H1 (cell line): ENCODE measurements at regions not wholly inside any gene's neighbourhood (a gene's known extent, or its start where the extent isn't known, plus 50 kb on each side); places are given as distances from the start of the nearest gene placed in this dataset.

Experiments
- CTCF ChIA-PET: fragments of 300-600 bp; sonication (Branson Sonifier 250); formaldehyde crosslinking; loops from one replicate; lab custom pipeline; 2021; ENCODE audit not compliant: partially characterized antibody; lab: Charles Lee
- POLR2A ChIA-PET: fragments of 300-600 bp; sonication (Branson Sonifier 250); formaldehyde crosslinking; loops from one replicate; lab custom pipeline; 2021; ENCODE audit warnings: inconsistent platforms; ENCODE audit not compliant: partially characterized antibody; lab: Charles Lee
- DNase-seq, 2 experiments: peaks; one replicate each; pipeline versions ENCODE4 v3.0.0 to v3.0.0-alpha.2; 2010 to 2022; ENCODE audit warnings: low spot score in 2 of 2, low read depth in 1 of 2, mixed read lengths in 1 of 2
- FAIRE-seq: peaks from 2 replicates; lab custom pipeline; 2011; peaks lifted over from hg19 to GRCh38; lab: Jason Lieb, UNC
- H2AFZ ChIP-seq: 2 replicates; pipeline ENCODE4 v1.8.1; 2012; ENCODE audit warnings: low read length, inconsistent platforms
- H2AK5ac ChIP-seq: 2 replicates; pipeline ENCODE4 v1.6.1; 2013; ENCODE audit warnings: low read depth, low read length
- H2BK120ac ChIP-seq: replicated peaks from 2 replicates; pipeline ENCODE3; 2013; ENCODE audit warnings: low read depth, low read length, inconsistent platforms
- H2BK12ac ChIP-seq: 2 replicates; pipeline ENCODE4 v1.6.1; 2013; ENCODE audit warnings: low read depth, low read length
- H2BK15ac ChIP-seq: 2 replicates; pipeline ENCODE4 v1.6.1; 2013; ENCODE audit warnings: low read length
- H2BK20ac ChIP-seq: 2 replicates; pipeline ENCODE4 v1.6.1; 2013; ENCODE audit warnings: low read length
- H2BK5ac ChIP-seq: 2 replicates; pipeline ENCODE4 v1.6.1; 2013; ENCODE audit warnings: low read depth, low read length
- H3K14ac ChIP-seq: 2 replicates; pipeline ENCODE4 v1.6.1; 2013; ENCODE audit warnings: inconsistent platforms; ENCODE audit not compliant: insufficient read length
- H3K18ac ChIP-seq: 2 replicates; pipeline ENCODE4 v1.6.1; 2013; ENCODE audit warnings: low read length; ENCODE audit errors: extremely low read depth
- H3K23ac ChIP-seq: 2 replicates; pipeline ENCODE4 v1.6.1; 2013; ENCODE audit warnings: inconsistent platforms; ENCODE audit not compliant: insufficient read length
- H3K23me2 ChIP-seq: 2 replicates; pipeline ENCODE4 v1.6.1; 2013; ENCODE audit warnings: low read depth, low read length
- H3K27ac ChIP-seq: 2 replicates; pipeline ENCODE4 v1.6.1; 2011; ENCODE audit warnings: low read depth, low read length, inconsistent platforms
- H3K27me3 ChIP-seq, 4 experiments: replicated peaks in 1 of 4; 1 replicate in 1 of 4; 2 replicates in 3 of 4; pipeline versions ENCODE4 v1.6.1 to v1.8.1; 2011 to 2013; ENCODE audit warnings: low read length in 3 of 4, mild to moderate bottlenecking in 3 of 4, inconsistent platforms in 2 of 4, mixed read lengths in 2 of 4, moderate library complexity in 1 of 4; ENCODE audit not compliant: control insufficient read depth in 3 of 4, insufficient read depth in 3 of 4; ENCODE audit errors: extremely low read depth in 1 of 4
- H3K36me3 ChIP-seq, 4 experiments: 2 replicates each; pipeline versions ENCODE4 v1.6.1 to v1.8.1; 2011 to 2013; ENCODE audit warnings: mild to moderate bottlenecking in 4 of 4, low read length in 3 of 4, moderate library complexity in 2 of 4, control low read depth in 1 of 4, inconsistent platforms in 1 of 4; ENCODE audit not compliant: insufficient read depth in 4 of 4, control insufficient read depth in 2 of 4
- H3K4ac ChIP-seq: replicated peaks from 2 replicates; pipeline ENCODE3; 2013; ENCODE audit warnings: low read length, low read depth, mixed read lengths, inconsistent platforms; ENCODE audit not compliant: insufficient read length
- H3K4me1 ChIP-seq, 4 experiments: replicated peaks in 1 of 4; 1 replicate in 1 of 4; 2 replicates in 3 of 4; pipeline versions ENCODE4 v1.6.1 to v1.8.1; 2011 to 2013; ENCODE audit warnings: low read length in 3 of 4, inconsistent platforms in 2 of 4, mixed read lengths in 1 of 4; ENCODE audit not compliant: insufficient read depth in 4 of 4, control insufficient read depth in 3 of 4
- H3K4me2 ChIP-seq, 2 experiments: 2 replicates each; pipeline versions ENCODE4 v1.6.1 to v1.8.1; 2011 to 2013; ENCODE audit warnings: low read depth in 2 of 2, low read length in 2 of 2, control low read depth in 1 of 2, inconsistent platforms in 1 of 2, mild to moderate bottlenecking in 1 of 2; ENCODE audit not compliant: insufficient read depth in 1 of 2
- H3K4me3 ChIP-seq, 4 experiments: fragments of 200-600, 300-600 bp in 1 of 4; sonication (generic), shearing (Covaris generic), sonication (Bioruptor Twin) in 1 of 4; 2 replicates each; pipeline versions ENCODE4 v1.5.1 to v1.8.1; 2011 to 2016; ENCODE audit warnings: low read length in 4 of 4, low read depth in 3 of 4, control low read depth in 2 of 4, inconsistent platforms in 2 of 4, mild to moderate bottlenecking in 2 of 4, mixed read lengths in 1 of 4, moderate library complexity in 1 of 4; ENCODE audit not compliant: insufficient read depth in 2 of 4; ENCODE audit errors: extremely low read depth in 1 of 4
- H3K56ac ChIP-seq: replicated peaks from 2 replicates; pipeline ENCODE3; 2013; ENCODE audit warnings: low read depth, mild to moderate bottlenecking, mixed read lengths, low read length, inconsistent platforms; ENCODE audit not compliant: insufficient read length
- H3K79me1 ChIP-seq: 2 replicates; pipeline ENCODE4 v1.6.1; 2013; ENCODE audit warnings: low read depth, low read length, control low read depth
- H3K79me2 ChIP-seq, 2 experiments: 2 replicates each; pipeline versions ENCODE4 v1.6.1 to v1.8.1; 2012 to 2013; ENCODE audit warnings: low read length in 2 of 2, mild to moderate bottlenecking in 2 of 2, inconsistent platforms in 1 of 2; ENCODE audit not compliant: insufficient read depth in 2 of 2, control insufficient read depth in 1 of 2
- H3K9ac ChIP-seq, 4 experiments: replicated peaks in 1 of 4; 1 replicate in 1 of 4; 2 replicates in 3 of 4; pipeline versions ENCODE4 v1.6.1 to v1.8.1; 2011 to 2013; ENCODE audit warnings: low read depth in 3 of 4, low read length in 3 of 4, control low read depth in 2 of 4, mild to moderate bottlenecking in 2 of 4, moderate library complexity in 2 of 4, inconsistent platforms in 1 of 4; ENCODE audit errors: extremely low read depth in 1 of 4
- H3K9me3 ChIP-seq, 2 experiments: 2 replicates each; pipeline versions ENCODE4 v1.6.1 to v1.8.1; 2012 to 2013; ENCODE audit warnings: mild to moderate bottlenecking in 2 of 2, moderate library complexity in 2 of 2, control low read depth in 1 of 2, inconsistent platforms in 1 of 2, low read depth in 1 of 2, low read length in 1 of 2, mixed read lengths in 1 of 2; ENCODE audit not compliant: insufficient read depth in 2 of 2
- H4K20me1 ChIP-seq, 2 experiments: replicated peaks in 1 of 2; 2 replicates each; pipeline versions ENCODE3 to v1.8.1; 2011 to 2013; ENCODE audit warnings: inconsistent platforms in 2 of 2, low read length in 2 of 2, mild to moderate bottlenecking in 1 of 2; ENCODE audit not compliant: insufficient read depth in 2 of 2, control insufficient read depth in 1 of 2
- H4K5ac ChIP-seq: 2 replicates; pipeline ENCODE4 v1.6.1; 2013; ENCODE audit warnings: low read length, low read depth, mixed read lengths, inconsistent platforms; ENCODE audit not compliant: insufficient read length
- H4K8ac ChIP-seq: 2 replicates; pipeline ENCODE4 v1.8.0; 2013; ENCODE audit warnings: mild to moderate bottlenecking, moderate library complexity, low read length, inconsistent platforms; ENCODE audit not compliant: insufficient read depth; ENCODE audit errors: extremely low read depth
- H4K91ac ChIP-seq: replicated peaks from 2 replicates; pipeline ENCODE3; 2013; ENCODE audit warnings: low read length, mixed read lengths, inconsistent platforms; ENCODE audit not compliant: insufficient read length
- BRCA1 ChIP-seq: IDR thresholded peaks from 2 replicates; pipeline ENCODE4 v1.6.1; 2012; ENCODE audit warnings: low read depth, low read length, improper control_type of control experiment
- CBX5 ChIP-seq: fragments of 300-800, 300-1000 bp; sonication (generic); IDR thresholded peaks from 2 replicates; pipeline ENCODE4 v1.7.1; 2016; ENCODE audit warnings: antibody characterized with exemption, low read length, low read depth
- CHD1 ChIP-seq: IDR thresholded peaks from 2 replicates; pipeline ENCODE4 v1.6.1; 2012; ENCODE audit warnings: low read depth, low read length, improper control_type of control experiment
- FOSL1 ChIP-seq: IDR thresholded peaks from 2 replicates; pipeline ENCODE4 v1.6.1; 2011; ENCODE audit warnings: mild to moderate bottlenecking, low read depth, low read length, moderate library complexity; ENCODE audit not compliant: insufficient read depth
- GTF2F1 ChIP-seq: IDR thresholded peaks from 2 replicates; pipeline ENCODE4 v1.6.1; 2012; ENCODE audit warnings: low read depth, low read length, improper control_type of control experiment, borderline replicate concordance
- HDAC6 ChIP-seq: IDR thresholded peaks from one replicate; pipeline ENCODE4 v1.7.1; 2012; ENCODE audit warnings: low read depth, mild to moderate bottlenecking, inconsistent platforms, low read length, moderate library complexity
- POLR2A ChIP-seq, 2 experiments: IDR thresholded peaks; 1 replicate in 1 of 2; 2 replicates in 1 of 2; pipeline ENCODE4 v1.6.1; 2011; ENCODE audit warnings: low read depth in 2 of 2, low read length in 2 of 2, mild to moderate bottlenecking in 2 of 2; ENCODE audit errors: control extremely low read depth in 1 of 2
- RXRA ChIP-seq: IDR thresholded peaks from 2 replicates; pipeline ENCODE4 v1.6.1; 2011; ENCODE audit warnings: low read depth, mild to moderate bottlenecking, low read length, moderate library complexity; ENCODE audit not compliant: insufficient read depth
- TEAD4 ChIP-seq: IDR thresholded peaks from 2 replicates; pipeline ENCODE4 v1.6.1; 2012; ENCODE audit warnings: low read depth, low read length, inconsistent platforms, mixed read lengths
- YY1 ChIP-seq: IDR thresholded peaks from 2 replicates; pipeline ENCODE4 v1.6.1; 2011; ENCODE audit warnings: low read depth, mild to moderate bottlenecking, low read length
- WGBS, 2 experiments: shearing (Covaris generic) in 1 of 2; methylation state at CpG; one replicate each; pipeline versions ENCODE4 v1.1.6 to v1.1.7; 2013 to 2015; ENCODE audit warnings: low lambda C conversion rate in 2 of 2, mixed read lengths in 2 of 2, inconsistent platforms in 1 of 2, low coverage in 1 of 2, missing lambda C conversion rate in 1 of 2; ENCODE audit not compliant: insufficient replicate concordance in 2 of 2, insufficient coverage in 1 of 2, insufficient read length in 1 of 2; ENCODE audit errors: extremely low coverage in 1 of 2, missing lambda C conversion rate in 1 of 2; 5-methylcytosine and 5-hydroxymethylcytosine counted together

DNA sequence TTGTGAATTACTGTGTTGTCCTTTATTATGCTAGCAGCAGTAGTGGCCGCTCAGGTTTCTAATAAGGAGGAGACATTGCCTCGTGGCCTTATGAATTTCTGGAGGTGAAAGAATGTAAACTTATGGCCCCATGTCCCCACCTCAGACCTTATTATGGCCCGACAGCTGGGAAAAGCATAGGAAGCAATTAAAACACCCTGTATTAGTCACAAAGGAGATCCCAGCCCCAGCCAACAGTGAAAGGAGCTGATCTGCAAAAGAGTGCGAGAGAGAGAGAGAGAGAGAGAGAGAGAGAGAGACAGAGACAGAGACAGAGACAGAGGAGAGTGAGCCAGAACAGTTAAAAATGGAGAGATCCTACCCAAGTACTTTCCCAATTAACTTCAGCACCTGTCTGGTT is 269.3 kb downstream of the DMRT2 start:
- ChIA-PET POLR2A (no interaction called here), CTCF (no interaction called here)
- Histone ChIP-seq H2BK12ac (no peak overlapping the region), H4K20me1 (no peaks in the 10 kb centered on the region), H3K4ac (no peak overlapping the region), H2BK120ac (no peak overlapping the region), H3K18ac (no peak overlapping the region), H3K23ac (no peak overlapping the region), H2AFZ (no peak overlapping the region), H3K79me1 (no peaks in the 10 kb centered on the region), H3K27ac (no peak overlapping the region), H3K27me3 (no peaks in the 10 kb centered on the region), H4K5ac (no peak overlapping the region), H2BK20ac (no peak overlapping the region), H4K91ac (no peak overlapping the region), H3K23me2 (no peaks in the 10 kb centered on the region), H2BK5ac (no peak overlapping the region), H3K9me3 (peaks cover 76 to 78% of the 10 kb centered on the region in 2 experiments), H3K14ac (no peak overlapping the region), H4K8ac (no peak overlapping the region), H3K9ac (no peak overlapping the region), H3K4me1 (no peaks in the 10 kb centered on the region), H3K56ac (no peak overlapping the region), H3K4me3 (no peak overlapping the region), H2BK15ac (no peak overlapping the region), H3K79me2 (no peaks in the 10 kb centered on the region), H3K4me2 (no peak overlapping the region), H2AK5ac (no peak overlapping the region), H3K36me3 (no peaks in the 10 kb centered on the region)
- no peak for TF ChIP-seq POLR2A (IDR thresholded peaks at IDR 0.05; ENCODE audit: control extremely low read depth in 1 of 2, low read depth in 2 of 2, low read length in 2 of 2)
- no peak for TF ChIP-seq RXRA
- TF ChIP-seq HDAC6, result no peak
- TF ChIP-seq BRCA1, result no peak
- TF ChIP-seq GTF2F1, result no peak
- TF ChIP-seq CBX5, result no peak
- TF ChIP-seq TEAD4, result no peak
- TF ChIP-seq FOSL1, result no peak
- no peak for TF ChIP-seq YY1
- TF ChIP-seq CHD1, result no peak
- DNase-seq (no peak), FAIRE-seq (no peak)
- 73% methylated on average over 4 of the region's 4 CpGs; no CpG with 5 or more reads in 1 of the 2 experiments for WGBS, 2 experiments
